Kidney (tissue), 13 donors: ENCODE measurements at regions not wholly inside any gene's neighbourhood (a gene's known extent, or its start where the extent isn't known, plus 50 kb on each side); places are given as distances from the start of the nearest gene placed in this dataset.

Experiments used
- DNase-seq, 5 donors: peaks; one replicate each; pipeline ENCODE4 v3.0.0-alpha.2; 2013 to 2020
- FAIRE-seq: peaks from 2 replicates; lab custom pipeline; 2012; peaks lifted over from hg19 to GRCh38; lab: Jason Lieb, UNC
- H3K27ac ChIP-seq, 2 donors: one replicate each; pipeline ENCODE4 v1.7.0; 2013; ENCODE audit warnings: low read depth in 2 of 2, low read length in 2 of 2, inconsistent platforms in 1 of 2
- H3K27me3 ChIP-seq: one replicate; pipeline ENCODE4 v1.7.1; 2013; ENCODE audit warnings: low read length, inconsistent platforms; ENCODE audit not compliant: control insufficient read depth, insufficient read depth
- H3K36me3 ChIP-seq, 3 donors: one replicate each; pipeline versions ENCODE4 v1.7.0 to v1.7.1; 2013; ENCODE audit warnings: low read length in 3 of 3, control low read depth in 1 of 3, inconsistent platforms in 1 of 3; ENCODE audit not compliant: insufficient read depth in 3 of 3, control insufficient read depth in 2 of 3
- H3K4me1 ChIP-seq, 3 donors: one replicate each; pipeline versions ENCODE4 v1.7.0 to v1.7.1; 2013; ENCODE audit warnings: low read length in 3 of 3, inconsistent platforms in 1 of 3, low read depth in 1 of 3; ENCODE audit not compliant: control insufficient read depth in 2 of 3, insufficient read depth in 2 of 3
- H3K4me3 ChIP-seq, 3 donors: one replicate each; pipeline versions ENCODE4 v1.7.0 to v1.8.1; 2013; ENCODE audit warnings: low read length in 3 of 3, control low read depth in 1 of 3, inconsistent platforms in 1 of 3
- H3K9ac ChIP-seq, 3 donors: one replicate each; pipeline versions ENCODE4 v1.7.0 to v1.7.1; 2013; ENCODE audit warnings: low read length in 3 of 3, control low read depth in 1 of 3, inconsistent platforms in 1 of 3
- H3K9me3 ChIP-seq, 3 donors: one replicate each; pipeline versions ENCODE4 v1.7.0 to v1.7.1; 2013; ENCODE audit warnings: low read length in 3 of 3, control low read depth in 1 of 3, inconsistent platforms in 1 of 3; ENCODE audit not compliant: control insufficient read depth in 2 of 3, insufficient read depth in 1 of 3
- CTCF ChIP-seq: IDR thresholded peaks from 3 replicates; pipeline ENCODE4 v1.5.1; 2012; ENCODE audit warnings: mild to moderate bottlenecking, moderate library complexity, borderline replicate concordance; ENCODE audit not compliant: insufficient read depth; ENCODE audit errors: extremely low read depth
- intact Hi-C: fragments of 100-400 bp; cut with DNase I; formaldehyde crosslinking; loops from one replicate; pipeline ENCODE4 v1.11.1; 2022
- donor health status: control.
- donor health status: control.
- donor health status: control.
- donor health status: control.
- donor health status: control.
- donor health status: DM: yes; HTN: yes; CAD: no.
- donor health status: Normal renal cell carcinoma (clear cell type).

DNA sequence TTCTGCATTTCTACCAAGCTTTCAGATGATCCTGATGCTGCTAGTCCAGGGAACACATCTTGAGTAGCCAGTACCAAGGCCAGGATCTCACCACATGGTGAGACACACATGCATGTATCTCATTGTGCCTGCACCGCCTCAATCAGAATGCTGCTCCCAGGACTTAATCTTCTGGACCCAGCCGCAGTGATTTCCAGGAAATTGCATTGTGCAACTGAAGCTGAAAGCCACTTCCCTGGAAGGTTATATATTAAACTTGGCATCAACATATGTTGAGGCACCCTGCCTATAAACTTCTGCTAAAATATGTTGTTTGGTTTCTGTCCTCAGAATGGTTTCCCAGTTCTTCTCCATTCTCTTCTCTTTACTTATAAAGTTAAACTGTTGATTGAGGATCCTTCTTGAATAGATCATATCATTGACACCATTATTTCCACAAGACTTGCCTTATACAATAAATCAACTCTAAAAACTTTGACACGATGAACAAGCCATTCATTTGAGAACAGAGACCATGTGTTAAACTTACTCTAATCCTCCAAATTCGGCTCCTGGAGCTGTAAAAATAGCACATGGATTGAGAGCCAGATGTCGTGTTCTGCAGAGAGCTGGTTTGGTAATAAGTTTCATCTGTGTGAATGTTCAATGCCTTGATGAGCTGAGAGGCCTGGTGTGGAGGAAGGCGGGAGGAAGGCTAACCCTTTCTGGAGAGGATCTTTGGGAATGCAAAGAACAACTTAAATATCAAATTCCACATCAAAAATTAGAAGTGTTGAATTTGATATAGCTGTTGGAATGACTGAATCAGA is 65.0 kb upstream of the PCSK2 start:
- intact Hi-C loops: no loop called here
- no peak for TF ChIP-seq CTCF
- no peaks in the 10 kb centered on the region for H3K27me3 ChIP-seq
- FAIRE-seq (no peak), DNase-seq (no peak)
- no peaks in the 10 kb centered on the region for H3K36me3 ChIP-seq
- no peaks in the 10 kb centered on the region for H3K4me1 ChIP-seq
- H3K27ac ChIP-seq: no peak overlapping the region
- no peak overlapping the region for H3K9ac ChIP-seq
- H3K9me3 ChIP-seq: no peaks in the 10 kb centered on the region
- no peak overlapping the region for H3K4me3 ChIP-seq

GRCh38 chr20:17168026-17168612 is 58.7 kb upstream of the PCSK2 start:
- no peaks in the 10 kb centered on the region for H3K4me1 ChIP-seq
- no peak overlapping the region for H3K27ac ChIP-seq
- H3K27me3 ChIP-seq: no peaks in the 10 kb centered on the region
- H3K9me3 ChIP-seq: no peaks in the 10 kb centered on the region
- FAIRE-seq (no peak), DNase-seq (no peak)
- no peak overlapping the region for H3K9ac ChIP-seq
- no peaks in the 10 kb centered on the region for H3K36me3 ChIP-seq
- no peak overlapping the region for H3K4me3 ChIP-seq
- no peak for TF ChIP-seq CTCF
- intact Hi-C loops: no loop called here

GRCh38 chr20:17169585-17170136 is 57.2 kb upstream of the PCSK2 start:
- intact Hi-C loops: no loop called here
- Histone ChIP-seq H3K27me3 (no peaks in the 10 kb centered on the region), H3K27ac (no peak overlapping the region), H3K9ac (no peak overlapping the region), H3K4me3 (no peak overlapping the region), H3K4me1 (no peaks in the 10 kb centered on the region), H3K36me3 (no peaks in the 10 kb centered on the region), H3K9me3 (no peaks in the 10 kb centered on the region)
- TF ChIP-seq CTCF: no peak
- FAIRE-seq: no peak
- peak in 4 of 5 donors; percentile 26 to 61 (median 44) for DNase-seq
